IPS-15b (cell line): ENCODE measurements at regions not wholly inside any gene's neighbourhood (a gene's known extent, or its start where the extent isn't known, plus 50 kb on each side); places are given as distances from the start of the nearest gene placed in this dataset.

Source experiments
- H3K27me3 ChIP-seq: one replicate; pipeline ENCODE4 v1.6.1; 2013; ENCODE audit warnings: low read length; ENCODE audit not compliant: control insufficient read depth, insufficient read depth
- H3K36me3 ChIP-seq: one replicate; pipeline ENCODE4 v1.6.1; 2013; ENCODE audit warnings: low read length; ENCODE audit not compliant: control insufficient read depth, insufficient read depth
- H3K4me1 ChIP-seq: one replicate; pipeline ENCODE4 v1.6.1; 2013; ENCODE audit warnings: mild to moderate bottlenecking, low read length; ENCODE audit not compliant: control insufficient read depth, insufficient read depth
- H3K4me3 ChIP-seq: one replicate; pipeline ENCODE4 v1.5.1; 2013; ENCODE audit warnings: low read depth, low read length
- H3K9ac ChIP-seq: one replicate; pipeline ENCODE4 v1.6.1; 2013; ENCODE audit warnings: low read depth, mild to moderate bottlenecking, low read length
- H3K9me3 ChIP-seq: one replicate; pipeline ENCODE4 v1.6.1; 2013; ENCODE audit warnings: mild to moderate bottlenecking, low read length; ENCODE audit not compliant: control insufficient read depth, insufficient read depth

GRCh38 chr16:86874141-86874540 lies 295.8 kb downstream of the FOXL1 start:
- Histone ChIP-seq H3K9me3 (no peaks in the 10 kb centered on the region), H3K36me3 (no peaks in the 10 kb centered on the region), H3K27me3 (no peaks in the 10 kb centered on the region), H3K4me1 (no peaks in the 10 kb centered on the region), H3K4me3 (no peak overlapping the region), H3K9ac (no peak overlapping the region)

DNA sequence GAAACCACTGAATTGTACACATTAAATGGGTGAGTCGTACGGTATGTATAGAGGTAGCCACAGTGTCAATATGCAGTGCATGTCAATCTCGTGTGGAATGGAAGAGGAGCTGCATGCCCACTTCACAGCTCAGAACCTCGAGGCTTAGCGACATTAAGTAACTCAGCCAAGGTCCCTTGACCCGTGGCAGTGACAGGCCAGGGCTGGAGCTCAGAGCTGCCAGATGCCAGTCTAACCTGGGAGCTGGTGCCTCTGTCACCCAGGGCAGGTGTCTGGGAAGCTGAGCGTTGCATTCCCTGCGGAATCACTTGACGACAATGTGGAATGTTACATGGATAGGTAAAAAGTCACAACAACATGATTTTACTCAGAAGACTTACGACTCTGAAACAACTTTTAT lies 298.1 kb downstream of the FOXL1 start:
- Histone ChIP-seq H3K4me3 (no peak overlapping the region), H3K4me1 (no peaks in the 10 kb centered on the region), H3K9ac (no peak overlapping the region), H3K36me3 (no peaks in the 10 kb centered on the region), H3K27me3 (no peaks in the 10 kb centered on the region), H3K9me3 (no peaks in the 10 kb centered on the region)

DNA sequence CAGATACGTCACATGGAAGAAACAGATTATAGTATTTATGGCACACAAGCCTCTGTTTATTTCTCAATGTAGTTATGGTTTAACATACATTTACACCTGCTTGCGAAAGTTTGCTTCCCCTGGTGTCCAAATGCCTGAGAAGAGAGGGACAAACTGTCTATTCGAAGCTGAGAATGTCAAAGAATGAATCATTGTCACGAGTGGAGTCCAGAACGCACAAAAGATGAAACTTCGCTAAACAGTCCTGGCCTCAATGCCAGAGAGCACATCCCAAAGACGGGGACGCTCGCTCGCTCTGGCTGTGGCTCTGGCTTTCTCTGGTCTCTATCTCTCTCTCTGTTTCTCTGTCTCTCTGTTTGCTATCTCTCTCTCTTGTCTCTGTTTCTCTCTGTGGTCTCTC lies 298.8 kb downstream of the FOXL1 start:
- Histone ChIP-seq H3K9me3 (no peaks in the 10 kb centered on the region), H3K27me3 (no peaks in the 10 kb centered on the region), H3K9ac (no peak overlapping the region), H3K4me3 (no peak overlapping the region), H3K36me3 (no peaks in the 10 kb centered on the region), H3K4me1 (no peaks in the 10 kb centered on the region)

DNA sequence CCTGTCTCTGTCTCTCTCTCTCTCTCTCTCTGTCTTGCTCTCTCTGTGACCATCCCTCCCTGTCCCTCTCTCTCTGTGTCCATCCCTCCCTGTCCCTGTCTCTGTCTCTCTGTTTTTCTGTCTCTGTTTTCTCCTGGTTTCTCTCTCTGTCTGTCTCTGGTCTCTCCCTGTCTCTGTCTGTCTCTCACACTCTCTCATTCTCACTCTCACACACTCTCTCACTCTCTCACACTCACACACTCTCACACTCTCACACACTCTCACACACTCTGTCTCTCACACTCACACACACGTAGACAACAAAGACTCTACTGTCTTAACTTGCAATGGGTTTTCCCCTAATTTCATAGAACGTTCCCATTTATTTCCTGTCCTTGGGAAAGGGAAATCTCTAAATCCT lies 299.5 kb downstream of the FOXL1 start:
- Histone ChIP-seq H3K4me1 (no peaks in the 10 kb centered on the region), H3K27me3 (no peaks in the 10 kb centered on the region), H3K9ac (no peak overlapping the region), H3K36me3 (no peaks in the 10 kb centered on the region), H3K9me3 (no peaks in the 10 kb centered on the region), H3K4me3 (no peak overlapping the region)

- Histone ChIP-seq H3K27me3 (no peaks in the 10 kb centered on the region), H3K9ac (no peak overlapping the region), H3K4me1 (no peaks in the 10 kb centered on the region), H3K36me3 (no peaks in the 10 kb centered on the region), H3K9me3 (no peaks in the 10 kb centered on the region), H3K4me3 (no peak overlapping the region)
Measured at GRCh38 chr16:86878236-86879080, 300.1 kb downstream of the FOXL1 start.

- Histone ChIP-seq H3K27me3 (no peaks in the 10 kb centered on the region), H3K9ac (no peak overlapping the region), H3K9me3 (no peaks in the 10 kb centered on the region), H3K4me3 (no peak overlapping the region), H3K4me1 (no peaks in the 10 kb centered on the region), H3K36me3 (no peaks in the 10 kb centered on the region)
Measured at GRCh38 chr16:86879268-86879667, 300.9 kb downstream of the FOXL1 start.

DNA sequence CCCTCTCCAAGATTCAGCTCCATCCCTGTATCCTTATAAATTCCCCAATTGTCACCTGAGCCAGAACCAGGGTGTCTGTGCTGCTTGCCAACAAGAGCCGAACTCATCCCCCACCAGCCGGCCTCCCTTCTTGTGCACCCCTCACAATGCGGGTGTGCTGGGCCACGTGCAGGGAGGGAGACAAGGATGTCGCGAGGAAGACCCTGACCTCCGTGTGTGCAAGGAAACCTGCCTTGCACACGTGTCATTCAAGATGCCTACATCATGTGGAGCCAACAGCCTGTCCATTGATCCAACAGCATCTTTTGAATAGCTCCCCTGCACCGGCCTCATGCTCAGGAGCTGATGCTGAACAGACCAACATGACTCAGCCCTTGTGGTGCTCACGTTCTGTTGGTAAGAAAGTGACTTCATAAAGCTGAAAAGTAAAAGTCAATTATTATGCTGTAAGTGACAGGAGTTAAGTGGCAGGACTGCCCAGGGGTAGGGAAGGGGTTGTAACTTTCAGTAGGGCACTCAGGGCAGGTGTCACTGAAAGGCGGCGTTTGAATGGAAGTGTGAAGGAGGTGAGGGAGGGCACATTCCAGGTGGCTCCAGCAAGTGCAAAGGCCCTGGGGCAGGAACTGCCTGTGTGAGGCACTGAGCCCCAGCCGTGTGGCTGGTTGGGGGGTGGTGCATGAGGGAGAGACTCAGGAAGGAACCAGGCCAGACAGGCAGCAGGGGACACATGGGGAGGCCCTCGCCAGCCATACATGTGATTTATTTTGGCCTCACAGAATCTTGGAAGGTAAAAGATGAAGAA lies 302.2 kb downstream of the FOXL1 start:
- Histone ChIP-seq H3K27me3 (no peaks in the 10 kb centered on the region), H3K9me3 (no peaks in the 10 kb centered on the region), H3K36me3 (no peaks in the 10 kb centered on the region), H3K9ac (no peak overlapping the region), H3K4me1 (no peaks in the 10 kb centered on the region), H3K4me3 (no peak overlapping the region)

- Histone ChIP-seq H3K27me3 (no peaks in the 10 kb centered on the region), H3K36me3 (no peaks in the 10 kb centered on the region), H3K4me3 (no peak overlapping the region), H3K9ac (no peak overlapping the region), H3K9me3 (no peaks in the 10 kb centered on the region), H3K4me1 (no peaks in the 10 kb centered on the region)
Measured at GRCh38 chr16:86881118-86881510, 302.8 kb downstream of the FOXL1 start.

DNA sequence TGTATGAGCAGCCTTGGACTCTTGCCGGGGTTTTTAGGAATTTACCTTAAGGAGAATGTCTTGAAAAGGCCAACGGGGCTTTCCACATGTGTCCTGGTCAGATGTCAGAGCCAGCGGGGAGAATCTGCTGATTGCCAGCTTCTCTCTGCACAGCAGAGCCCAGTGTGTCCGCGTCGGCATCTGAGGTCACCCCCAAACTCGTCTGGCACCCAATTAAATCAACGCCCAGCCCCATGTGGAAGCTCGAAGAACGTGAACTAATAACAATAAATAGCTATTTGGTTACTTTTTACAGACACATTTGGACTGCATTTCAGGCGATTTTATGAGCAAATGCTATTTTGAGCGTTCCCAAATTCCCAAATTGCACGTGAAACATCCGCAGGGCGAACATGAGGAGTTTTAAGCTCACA lies 303.5 kb downstream of the FOXL1 start:
- H3K4me1 ChIP-seq, result no peaks in the 10 kb centered on the region
- H3K9me3 ChIP-seq, result no peaks in the 10 kb centered on the region
- H3K9ac ChIP-seq, result no peak overlapping the region
- no peaks in the 10 kb centered on the region for H3K36me3 ChIP-seq
- no peaks in the 10 kb centered on the region for H3K27me3 ChIP-seq
- H3K4me3 ChIP-seq, result no peak overlapping the region

GRCh38 chr16:86882586-86883280 lies 304.4 kb downstream of the FOXL1 start:
- Histone ChIP-seq H3K4me1 (no peaks in the 10 kb centered on the region), H3K27me3 (no peaks in the 10 kb centered on the region), H3K9me3 (no peaks in the 10 kb centered on the region)

DNA sequence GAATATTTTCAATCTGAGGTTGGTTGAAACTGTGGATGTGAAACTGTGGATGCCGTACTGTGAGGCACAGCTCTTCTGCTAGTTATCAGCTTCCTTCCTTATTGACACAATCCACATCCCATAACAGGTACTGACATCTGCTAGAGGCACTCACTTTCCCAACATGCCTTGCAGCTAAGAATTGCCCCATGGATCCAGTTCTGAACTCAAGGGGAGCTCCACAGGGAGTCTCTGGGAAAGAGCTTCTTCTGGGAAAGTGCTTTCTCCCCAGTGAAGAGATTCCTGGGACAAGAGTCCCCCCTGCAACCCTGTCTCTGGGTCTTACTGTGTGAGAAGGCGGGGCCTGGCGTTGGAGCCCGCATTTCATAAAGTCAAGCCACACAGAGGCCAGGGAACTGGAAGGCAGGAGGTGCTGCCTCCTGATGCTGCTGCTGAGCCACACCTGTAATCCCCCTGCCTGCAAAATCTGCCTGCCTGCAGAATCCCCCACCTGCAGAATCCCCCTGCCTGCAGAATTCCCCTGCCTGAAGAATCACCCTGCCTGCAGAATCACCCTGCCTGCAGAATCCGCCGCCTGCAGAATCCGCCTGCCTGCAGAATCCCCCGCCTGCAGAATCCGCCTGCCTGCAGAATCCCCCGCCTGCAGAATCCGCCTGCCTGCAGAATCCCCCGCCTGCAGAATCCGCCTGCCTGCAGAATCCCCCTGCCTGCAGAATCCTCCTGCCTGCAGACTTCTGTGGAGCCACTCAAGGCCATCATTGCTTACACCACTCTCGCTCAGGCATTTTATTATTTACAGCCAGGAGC lies 305.4 kb downstream of the FOXL1 start:
- Histone ChIP-seq H3K9ac (no peak overlapping the region), H3K4me1 (no peaks in the 10 kb centered on the region), H3K9me3 (no peaks in the 10 kb centered on the region), H3K27me3 (no peaks in the 10 kb centered on the region), H3K4me3 (no peak overlapping the region), H3K36me3 (no peaks in the 10 kb centered on the region)

More at GRCh38 chr16:86882586-86883280, 304.4 kb downstream of the FOXL1 start:
- Histone ChIP-seq H3K4me3 (no peak overlapping the region), H3K9ac (no peak overlapping the region), H3K36me3 (no peaks in the 10 kb centered on the region)
